IPS-20b (cell line): ENCODE measurements at regions not wholly inside any gene's neighbourhood (a gene's known extent, or its start where the extent isn't known, plus 50 kb on each side); places are given as distances from the start of the nearest gene placed in this dataset.

Experiments used
- H3K27ac ChIP-seq: one replicate; pipeline ENCODE4 v1.5.1; 2013; ENCODE audit warnings: low read length
- H3K27me3 ChIP-seq: 2 replicates; pipeline ENCODE4 v1.6.1; 2013; ENCODE audit warnings: mild to moderate bottlenecking, low read length, inconsistent platforms; ENCODE audit not compliant: insufficient read depth
- H3K36me3 ChIP-seq: 2 replicates; pipeline ENCODE4 v1.6.1; 2013; ENCODE audit warnings: low read depth, mild to moderate bottlenecking, inconsistent platforms, low read length, moderate library complexity; ENCODE audit not compliant: insufficient read depth
- H3K4me1 ChIP-seq: 2 replicates; pipeline ENCODE4 v1.6.1; 2013; ENCODE audit warnings: mild to moderate bottlenecking, control low read depth, inconsistent platforms, low read length, moderate library complexity; ENCODE audit not compliant: insufficient read depth
- H3K4me3 ChIP-seq: 2 replicates; pipeline ENCODE4 v1.5.1; 2013; ENCODE audit warnings: mild to moderate bottlenecking, low read length, inconsistent platforms
- H3K9ac ChIP-seq: 2 replicates; pipeline ENCODE4 v1.6.1; 2013; ENCODE audit warnings: low read depth, mild to moderate bottlenecking, inconsistent platforms, low read length, moderate library complexity
- H3K9me3 ChIP-seq: 2 replicates; pipeline ENCODE4 v1.6.1; 2013; ENCODE audit warnings: mild to moderate bottlenecking, low read depth, low read length, inconsistent platforms; ENCODE audit not compliant: insufficient read depth

DNA sequence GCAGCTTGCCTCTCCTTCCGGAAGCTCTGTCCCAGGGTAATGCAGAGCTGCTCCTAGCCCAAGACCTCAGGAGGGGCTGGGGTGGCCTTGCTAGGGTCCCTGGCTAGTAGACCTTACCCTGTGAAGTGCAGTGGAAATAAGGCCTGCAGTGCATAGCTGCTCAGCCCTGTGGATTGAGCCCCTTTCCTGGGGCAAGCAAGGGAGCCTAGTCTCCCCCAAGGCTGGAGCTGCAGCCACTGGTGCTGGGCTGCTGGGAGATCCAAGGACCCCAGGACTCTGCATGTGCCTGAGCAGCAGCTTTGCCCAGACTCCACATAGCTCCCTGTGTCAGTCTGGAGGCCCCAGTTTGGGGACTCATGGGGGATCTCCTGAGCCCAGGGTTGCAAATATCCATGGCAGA lies 57.9 kb downstream of the FANCF start:
- Histone ChIP-seq H3K9me3 (no peaks in the 10 kb centered on the region), H3K4me3 (no peak overlapping the region), H3K4me1 (no peaks in the 10 kb centered on the region), H3K9ac (no peak overlapping the region), H3K27me3 (no peaks in the 10 kb centered on the region), H3K36me3 (no peaks in the 10 kb centered on the region), H3K27ac (no peak overlapping the region)

DNA sequence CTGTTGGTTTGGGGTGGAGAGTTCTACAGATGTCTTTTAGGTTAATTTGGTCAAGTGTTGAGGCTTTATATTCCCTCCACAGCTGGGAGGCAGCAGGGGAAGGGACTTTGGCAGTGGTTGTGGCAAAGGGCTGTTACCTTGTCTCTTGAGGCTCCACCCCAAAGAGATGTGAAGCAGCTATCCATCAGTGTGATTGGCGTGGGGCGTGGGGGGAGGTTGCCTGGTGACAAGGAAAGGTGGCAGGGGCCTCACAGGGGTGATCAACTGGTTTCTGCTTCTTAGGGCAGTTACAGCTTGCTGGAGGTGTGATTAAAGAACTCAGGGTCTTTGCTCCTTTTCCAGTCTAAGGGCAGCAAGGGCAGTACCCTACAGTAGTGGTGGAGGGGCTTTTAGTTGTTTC lies 59.3 kb downstream of the FANCF start:
- Histone ChIP-seq H3K4me3 (no peak overlapping the region), H3K9me3 (no peaks in the 10 kb centered on the region), H3K9ac (no peak overlapping the region), H3K27me3 (no peaks in the 10 kb centered on the region), H3K4me1 (no peaks in the 10 kb centered on the region), H3K36me3 (no peaks in the 10 kb centered on the region), H3K27ac (no peak overlapping the region)

DNA sequence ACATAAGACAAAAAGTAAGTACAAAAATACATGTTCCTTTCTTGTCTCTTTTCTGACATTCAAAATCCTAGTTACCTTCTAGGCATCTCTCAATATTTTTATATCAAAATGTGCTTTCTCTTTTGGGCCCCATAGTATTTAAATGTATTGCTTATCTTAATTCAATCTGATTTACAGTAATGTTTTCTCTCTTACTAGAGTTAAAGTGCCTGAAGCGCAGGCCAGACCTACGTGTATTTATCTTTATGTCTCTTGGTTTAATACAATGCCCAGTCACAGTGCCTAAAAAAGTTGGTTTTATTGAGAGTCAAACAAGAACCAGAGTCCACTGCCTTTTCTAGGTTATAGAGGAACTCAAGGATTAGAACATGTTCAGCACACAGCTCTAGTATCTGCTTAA lies 64.3 kb downstream of the FANCF start:
- Histone ChIP-seq H3K4me1 (no peaks in the 10 kb centered on the region; the same call in 1 of the 2 replicates), H3K27me3 (no peaks in the 10 kb centered on the region), H3K9ac (no peak overlapping the region), H3K4me3 (no peak overlapping the region), H3K36me3 (no peaks in the 10 kb centered on the region), H3K27ac (no peak overlapping the region), H3K9me3 (no peaks in the 10 kb centered on the region)

DNA sequence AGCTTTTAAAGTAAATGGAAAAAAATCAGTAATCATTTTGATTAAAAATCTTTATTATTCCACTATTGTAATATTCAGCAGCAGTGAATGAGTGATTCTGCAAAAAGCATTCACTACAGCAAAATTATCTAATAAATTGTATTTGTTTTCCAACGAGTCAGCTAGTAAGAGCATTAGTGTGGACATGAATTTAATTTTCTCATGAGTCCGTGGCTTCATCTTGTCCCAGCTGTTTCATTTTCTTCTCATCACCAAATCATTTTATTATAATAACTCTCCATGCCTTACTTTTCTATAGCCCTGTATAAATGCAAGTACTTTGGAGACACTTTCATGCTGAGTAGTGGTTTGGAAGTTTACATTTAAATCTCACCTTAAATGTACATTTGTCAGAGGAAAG lies 66.2 kb downstream of the FANCF start:
- H3K27ac ChIP-seq, result no peak overlapping the region
- no peaks in the 10 kb centered on the region for H3K27me3 ChIP-seq
- H3K4me3 ChIP-seq, result no peak overlapping the region
- H3K36me3 ChIP-seq, result no peaks in the 10 kb centered on the region
- H3K4me1 ChIP-seq, result no peaks in the 10 kb centered on the region; the same call in 1 of the 2 replicates
- no peaks in the 10 kb centered on the region for H3K9me3 ChIP-seq
- no peak overlapping the region for H3K9ac ChIP-seq

DNA sequence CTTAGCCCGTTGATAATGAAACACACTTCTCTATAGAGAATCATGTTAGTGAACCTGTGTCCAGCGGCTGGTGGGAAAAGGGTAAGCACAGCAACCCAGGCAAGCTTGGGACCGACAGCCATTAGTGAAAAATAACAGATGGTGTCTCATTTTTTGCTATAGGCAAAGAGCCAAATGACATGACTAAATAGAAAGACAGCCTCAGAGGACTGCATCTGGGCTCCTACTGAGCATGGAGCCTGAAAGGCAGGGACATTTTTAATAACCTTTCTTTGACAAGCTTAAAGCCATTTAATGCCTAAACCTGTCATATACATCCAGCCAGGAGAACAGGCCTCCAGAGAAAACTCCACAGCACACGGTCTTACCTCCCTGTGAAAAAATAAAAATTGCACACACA lies 67.0 kb downstream of the FANCF start:
- no peaks in the 10 kb centered on the region; the same call in 1 of the 2 replicates for H3K4me1 ChIP-seq
- no peaks in the 10 kb centered on the region for H3K36me3 ChIP-seq
- no peaks in the 10 kb centered on the region for H3K27me3 ChIP-seq
- H3K9me3 ChIP-seq, result no peaks in the 10 kb centered on the region
- H3K9ac ChIP-seq, result no peak overlapping the region
- H3K4me3 ChIP-seq, result no peak overlapping the region
- H3K27ac ChIP-seq, result no peak overlapping the region

GRCh38 chr11:22556381-22556780 lies 69.2 kb downstream of the FANCF start:
- H3K27ac ChIP-seq, result no peak overlapping the region
- H3K4me3 ChIP-seq, result no peak overlapping the region
- no peaks in the 10 kb centered on the region; the same call in 1 of the 2 replicates for H3K4me1 ChIP-seq
- H3K36me3 ChIP-seq, result no peaks in the 10 kb centered on the region
- no peaks in the 10 kb centered on the region for H3K27me3 ChIP-seq
- H3K9me3 ChIP-seq, result no peaks in the 10 kb centered on the region
- H3K9ac ChIP-seq, result no peak overlapping the region

DNA sequence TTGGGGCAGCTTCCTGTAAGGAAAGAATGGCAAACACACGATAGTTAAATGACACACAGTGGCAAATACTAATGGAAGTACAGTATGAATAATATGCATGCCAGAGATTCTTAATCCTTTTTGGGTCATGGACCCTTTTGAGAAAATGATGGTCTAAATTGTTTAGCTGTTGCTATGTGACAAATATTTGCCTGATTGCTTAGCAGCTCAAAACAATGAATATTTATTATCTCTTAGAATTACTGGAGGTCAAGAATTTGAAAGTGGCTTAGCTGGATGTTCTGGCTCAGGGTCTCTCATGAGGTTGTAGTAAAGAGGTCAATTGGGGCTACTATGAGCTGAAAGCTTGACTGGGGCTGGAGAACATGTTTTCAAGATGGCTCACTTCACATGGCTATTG lies 69.7 kb downstream of the FANCF start:
- Histone ChIP-seq H3K9me3 (no peaks in the 10 kb centered on the region), H3K27ac (no peak overlapping the region)

GRCh38 chr11:22554221-22554620 lies 71.4 kb downstream of the FANCF start:
- H3K36me3 ChIP-seq, result no peaks in the 10 kb centered on the region
- peaks cover 8% of the 10 kb centered on the region for H3K4me1 ChIP-seq
- no peak overlapping the region for H3K9ac ChIP-seq
- H3K27ac ChIP-seq, result no peak overlapping the region
- H3K4me3 ChIP-seq, result no peak overlapping the region
- H3K9me3 ChIP-seq, result no peaks in the 10 kb centered on the region
- no peaks in the 10 kb centered on the region for H3K27me3 ChIP-seq

More for the DNA sequence above, 69.7 kb downstream of the FANCF start:
- Histone ChIP-seq H3K4me3 (no peak overlapping the region), H3K9ac (no peak overlapping the region), H3K36me3 (no peaks in the 10 kb centered on the region), H3K27me3 (no peaks in the 10 kb centered on the region), H3K4me1 (no peaks in the 10 kb centered on the region; the same call in 1 of the 2 replicates)

DNA sequence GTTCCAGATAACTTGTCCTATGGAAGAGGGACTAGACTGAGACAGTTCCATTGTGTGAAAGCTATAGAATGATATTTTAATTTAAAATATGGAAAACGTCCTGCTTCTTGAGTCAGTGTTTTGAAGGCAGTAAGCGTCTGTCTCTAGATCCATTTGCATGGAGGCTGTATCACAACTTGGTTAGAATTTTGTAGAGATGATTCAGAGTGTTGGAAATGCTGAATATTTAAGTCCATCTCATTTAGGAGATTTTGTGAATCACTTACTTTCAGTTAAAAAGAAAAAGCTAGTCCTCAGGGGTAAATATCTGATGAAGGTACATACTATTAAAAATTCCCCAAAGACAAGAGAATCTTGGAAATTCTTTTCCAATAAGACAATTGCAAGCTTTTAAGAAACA lies 72.7 kb downstream of the FANCF start:
- Histone ChIP-seq H3K9me3 (no peaks in the 10 kb centered on the region), H3K4me3 (no peak overlapping the region), H3K9ac (no peak overlapping the region), H3K27ac (no peak overlapping the region), H3K27me3 (no peaks in the 10 kb centered on the region), H3K4me1 (peaks cover 9% of the 10 kb centered on the region), H3K36me3 (no peaks in the 10 kb centered on the region)

GRCh38 chr11:22546746-22547145 lies 78.9 kb downstream of the FANCF start:
- H3K4me3 ChIP-seq, result no peak overlapping the region
- no peaks in the 10 kb centered on the region for H3K9me3 ChIP-seq
- no peaks in the 10 kb centered on the region for H3K36me3 ChIP-seq
- H3K9ac ChIP-seq, result no peak overlapping the region
- no peaks in the 10 kb centered on the region for H3K27me3 ChIP-seq
- peaks cover 9% of the 10 kb centered on the region for H3K4me1 ChIP-seq
- no peak overlapping the region for H3K27ac ChIP-seq

DNA sequence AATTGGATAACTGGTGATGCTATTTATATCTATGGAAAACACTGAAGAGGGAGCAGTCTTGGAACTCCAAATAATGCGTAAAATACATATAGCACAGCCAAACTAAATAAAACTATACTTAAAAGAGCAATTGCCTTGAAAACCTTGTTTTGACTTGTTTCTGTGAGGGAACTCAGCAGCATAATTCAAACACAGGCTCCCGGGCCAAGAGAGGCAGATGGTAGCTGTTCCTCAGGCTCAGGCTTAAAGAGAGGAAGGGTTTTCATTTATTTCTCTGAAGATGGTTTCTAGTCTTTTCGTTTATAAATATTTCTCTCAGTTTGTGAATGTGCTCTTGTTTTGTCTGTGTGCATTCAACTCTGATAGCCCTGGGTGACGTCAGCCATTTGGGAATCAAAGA lies 82.4 kb downstream of the FANCF start:
- Histone ChIP-seq H3K27me3 (no peaks in the 10 kb centered on the region), H3K27ac (no peak overlapping the region), H3K9me3 (no peaks in the 10 kb centered on the region)

GRCh38 chr11:22539821-22540256 lies 85.8 kb downstream of the FANCF start:
- no peak overlapping the region for H3K27ac ChIP-seq
- no peaks in the 10 kb centered on the region for H3K27me3 ChIP-seq
- H3K4me1 ChIP-seq, result no peaks in the 10 kb centered on the region
- no peaks in the 10 kb centered on the region for H3K36me3 ChIP-seq
- H3K9me3 ChIP-seq, result no peaks in the 10 kb centered on the region
- no peak overlapping the region for H3K4me3 ChIP-seq
- H3K9ac ChIP-seq, result no peak overlapping the region

More for the DNA sequence above, 82.4 kb downstream of the FANCF start:
- H3K4me1 ChIP-seq, result no peaks in the 10 kb centered on the region
- H3K36me3 ChIP-seq, result no peaks in the 10 kb centered on the region
- H3K4me3 ChIP-seq, result no peak overlapping the region
- H3K9ac ChIP-seq, result no peak overlapping the region

GRCh38 chr11:22536071-22536470 lies 89.6 kb downstream of the FANCF start:
- H3K27ac ChIP-seq, result no peak overlapping the region
- no peaks in the 10 kb centered on the region for H3K4me1 ChIP-seq
- H3K9me3 ChIP-seq, result no peaks in the 10 kb centered on the region
- no peak overlapping the region for H3K9ac ChIP-seq
- H3K27me3 ChIP-seq, result no peaks in the 10 kb centered on the region
- no peak overlapping the region for H3K4me3 ChIP-seq
- H3K36me3 ChIP-seq, result no peaks in the 10 kb centered on the region
